Common myeloid progenitor, CD34-positive (primary cell): ENCODE measurements at regions not wholly inside any gene's neighbourhood (a gene's known extent, or its start where the extent isn't known, plus 50 kb on each side); places are given as distances from the start of the nearest gene placed in this dataset.

Experiments
- CTCF ChIA-PET: fragments of 350-600 bp; sonication (Branson Sonifier 250); formaldehyde crosslinking; loops from one replicate; lab custom pipeline; 2021; ENCODE audit warnings: antibody characterized with exemption; lab: Charles Lee
- POLR2A ChIA-PET: fragments of 350-600 bp; sonication (Branson Sonifier 250); formaldehyde crosslinking; loops from one replicate; lab custom pipeline; 2021; ENCODE audit warnings: antibody characterized with exemption; lab: Charles Lee
- DNase-seq, 3 donors: peaks; one replicate each; pipeline versions ENCODE4 v3.0.0 to v3.0.0-alpha.2; 2013
- H3K27ac ChIP-seq, 2 experiments: 1 replicate in 1 of 2; 2 replicates in 1 of 2; pipeline ENCODE4 v1.7.0; 2013; ENCODE audit warnings: inconsistent platforms in 2 of 2, low read length in 2 of 2, mild to moderate bottlenecking in 2 of 2, low read depth in 1 of 2, moderate library complexity in 1 of 2; ENCODE audit not compliant: severe bottlenecking in 2 of 2, insufficient read depth in 1 of 2, poor library complexity in 1 of 2
- H3K27me3 ChIP-seq, 5 experiments: replicated peaks in 2 of 5; 1 replicate in 3 of 5; 2 replicates in 2 of 5; pipeline versions ENCODE4 v1.6.1 to v1.7.0; 2013; ENCODE audit warnings: low read length in 4 of 5, mild to moderate bottlenecking in 2 of 5, moderate library complexity in 2 of 5, inconsistent platforms in 1 of 5; ENCODE audit not compliant: insufficient read depth in 5 of 5, control insufficient read depth in 4 of 5
- H3K36me3 ChIP-seq, 4 experiments: 1 replicate in 2 of 4; 2 replicates in 2 of 4; pipeline versions ENCODE4 v1.6.1 to v1.7.0; 2013; ENCODE audit warnings: low read length in 3 of 4, control low read depth in 1 of 4, mild to moderate bottlenecking in 1 of 4; ENCODE audit not compliant: control insufficient read depth in 4 of 4, insufficient read depth in 4 of 4
- H3K4me1 ChIP-seq, 4 experiments: 1 replicate in 3 of 4; 2 replicates in 1 of 4; pipeline versions ENCODE4 v1.6.1 to v1.7.1; 2013; ENCODE audit warnings: low read length in 3 of 4, mild to moderate bottlenecking in 3 of 4, control low read depth in 1 of 4, inconsistent platforms in 1 of 4, moderate library complexity in 1 of 4; ENCODE audit not compliant: control insufficient read depth in 4 of 4, insufficient read depth in 4 of 4; ENCODE audit errors: control extremely low read depth in 1 of 4
- H3K4me3 ChIP-seq, 7 experiments: 1 replicate in 4 of 7; 2 replicates in 3 of 7; pipeline versions ENCODE4 v1.5.1 to v1.7.0; 2013; ENCODE audit warnings: mild to moderate bottlenecking in 7 of 7, low read length in 6 of 7, moderate library complexity in 6 of 7, inconsistent platforms in 2 of 7, low read depth in 2 of 7, control low read depth in 1 of 7; ENCODE audit not compliant: insufficient read depth in 4 of 7, control insufficient read depth in 1 of 7; ENCODE audit errors: extremely low read depth in 1 of 7
- H3K9me3 ChIP-seq, 5 experiments: 1 replicate in 4 of 5; 2 replicates in 1 of 5; pipeline versions ENCODE4 v1.6.1 to v1.7.1; 2013; ENCODE audit warnings: low read length in 4 of 5, mild to moderate bottlenecking in 2 of 5, inconsistent platforms in 1 of 5, low read depth in 1 of 5, moderate library complexity in 1 of 5; ENCODE audit not compliant: control insufficient read depth in 4 of 5, insufficient read depth in 2 of 5; ENCODE audit errors: control extremely low read depth in 1 of 5
- WGBS: methylation state at CpG from one replicate; pipeline ENCODE4 v1.1.5; 2013; ENCODE audit not compliant: insufficient coverage; 5-methylcytosine and 5-hydroxymethylcytosine counted together

DNA sequence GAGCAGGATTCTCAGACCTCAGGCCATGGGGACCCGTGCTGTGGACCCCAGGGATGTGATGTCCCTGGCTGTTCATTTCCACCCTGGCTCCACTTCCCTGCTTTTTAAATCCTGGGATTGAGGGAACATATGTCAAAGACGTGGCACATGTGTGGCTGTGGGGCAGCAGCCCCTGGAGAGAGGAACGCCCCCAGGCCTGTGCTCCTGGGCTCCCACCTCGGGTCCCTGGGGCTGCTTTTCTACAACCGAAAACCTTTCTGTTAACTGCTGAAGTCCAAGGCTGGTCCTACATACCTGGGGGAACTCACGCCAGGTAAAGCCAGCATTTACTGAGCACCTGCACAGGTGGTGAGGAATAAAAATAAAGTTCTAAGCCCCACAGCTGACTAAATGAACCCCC is 102.3 kb upstream of the FRMD1 start:
- H3K4me1 ChIP-seq = no peaks in the 10 kb centered on the region
- H3K36me3 ChIP-seq = no peaks in the 10 kb centered on the region
- 89% methylated on average over 6 of the region's 6 CpGs for WGBS
- peaks cover 0 to 10% (median 0%) of the 10 kb centered on the region in 5 experiments for H3K27me3 ChIP-seq
- H3K27ac ChIP-seq = no peak overlapping the region
- H3K9me3 ChIP-seq = no peaks in the 10 kb centered on the region
- DNase-seq = no peak
- no peak overlapping the region for H3K4me3 ChIP-seq
- CTCF ChIA-PET = no interaction called here
- POLR2A ChIA-PET = no interaction called here

DNA sequence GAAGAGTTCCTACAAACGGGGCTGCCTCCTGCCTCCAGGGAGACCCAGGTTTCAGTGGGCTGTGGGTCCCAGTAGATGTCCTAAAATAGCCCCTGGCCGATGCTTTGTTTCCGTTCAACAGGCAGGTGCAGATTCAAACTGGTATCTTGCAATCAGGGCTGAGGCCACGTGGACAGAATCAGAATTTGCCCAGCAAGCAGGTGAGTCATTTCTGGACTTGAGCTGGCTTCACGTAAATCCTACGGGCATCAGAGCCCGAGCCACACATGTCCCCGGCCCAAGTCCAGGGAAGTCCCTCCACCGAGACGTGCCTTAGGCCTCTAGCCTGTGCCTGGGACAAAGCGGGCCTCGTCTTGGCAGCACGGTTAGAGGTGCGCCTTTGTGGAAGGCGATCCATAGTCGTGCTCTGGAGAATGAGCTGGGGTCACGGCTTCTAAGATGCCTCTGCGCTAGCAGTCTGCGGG is 101.6 kb upstream of the FRMD1 start:
- Histone ChIP-seq H3K27me3 (peaks cover 0 to 10% (median 0%) of the 10 kb centered on the region in 5 experiments), H3K4me3 (no peak overlapping the region), H3K4me1 (no peaks in the 10 kb centered on the region), H3K36me3 (no peaks in the 10 kb centered on the region), H3K27ac (no peak overlapping the region), H3K9me3 (no peaks in the 10 kb centered on the region)
- no peak for DNase-seq
- 94% methylated on average over 19 of the region's 19 CpGs for WGBS
- POLR2A ChIA-PET = no interaction called here
- CTCF ChIA-PET = no interaction called here

DNA sequence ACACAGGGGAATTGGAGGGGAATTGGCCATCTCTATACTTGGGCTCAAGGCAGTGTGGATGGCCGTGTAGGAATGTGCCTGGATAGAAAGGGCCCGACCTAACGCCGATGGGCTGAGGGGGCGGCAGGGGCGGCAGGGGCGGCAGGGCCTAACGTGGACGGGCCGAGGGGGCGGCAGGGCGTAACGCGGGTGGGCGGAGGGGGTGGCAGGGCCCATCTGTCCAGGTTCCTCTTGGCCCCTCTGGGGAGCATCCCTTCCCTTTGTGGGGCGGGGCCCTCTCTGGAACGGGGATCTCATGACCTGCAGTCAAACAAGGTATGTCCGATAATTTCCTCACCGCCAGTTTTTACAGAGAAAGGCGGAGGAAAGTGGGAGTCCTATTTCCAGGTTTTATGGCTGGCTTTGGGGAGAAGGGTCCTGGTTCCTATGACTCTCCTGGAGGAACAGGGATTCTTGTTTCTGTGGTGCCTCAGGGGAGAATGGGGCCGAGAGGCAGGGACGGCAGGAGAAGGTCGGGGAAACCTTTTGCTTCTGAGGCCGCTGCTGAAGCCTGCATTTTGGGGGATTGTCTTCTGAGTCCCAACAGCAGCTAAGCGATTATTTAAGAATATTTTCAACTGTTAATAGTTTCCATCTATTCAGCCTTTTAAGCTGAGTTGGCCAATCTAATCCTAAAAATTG is 100.8 kb upstream of the FRMD1 start:
- H3K4me1 ChIP-seq = no peaks in the 10 kb centered on the region
- DNase-seq = no peak
- 97% methylated on average over 19 of the region's 25 CpGs for WGBS
- no peaks in the 10 kb centered on the region for H3K9me3 ChIP-seq
- H3K4me3 ChIP-seq = no peak overlapping the region
- H3K27ac ChIP-seq = no peak overlapping the region
- H3K36me3 ChIP-seq = no peaks in the 10 kb centered on the region
- ChIA-PET POLR2A (no interaction called here), CTCF (no interaction called here)
- H3K27me3 ChIP-seq = peaks cover 0 to 14% (median 0%) of the 10 kb centered on the region in 5 experiments

DNA sequence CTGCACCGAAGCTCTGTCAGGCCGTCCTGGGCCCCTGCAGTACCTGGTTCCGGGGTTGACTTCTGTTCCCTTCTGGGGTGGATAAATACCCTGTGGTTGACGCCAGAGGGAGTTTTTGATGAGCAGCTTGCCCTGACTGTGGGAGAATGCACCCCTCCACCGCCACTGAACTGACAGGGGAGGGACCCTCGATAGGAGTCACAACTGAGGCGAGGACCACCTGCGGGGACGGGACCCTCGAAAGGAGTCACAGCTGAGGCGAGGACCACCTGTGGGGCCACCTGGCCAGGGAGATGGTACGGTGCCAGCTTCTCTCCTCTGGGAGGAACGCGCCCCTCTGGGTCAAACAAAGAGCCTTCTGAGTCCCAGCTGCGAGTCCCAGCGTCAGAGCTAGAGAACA is 100.1 kb upstream of the FRMD1 start:
- ChIA-PET POLR2A (no interaction called here), CTCF (no interaction called here)
- no peak for DNase-seq
- no peak overlapping the region for H3K4me3 ChIP-seq
- no peaks in the 10 kb centered on the region for H3K36me3 ChIP-seq
- H3K27me3 ChIP-seq = peaks cover 0 to 20% (median 2%) of the 10 kb centered on the region in 5 experiments
- 96% methylated on average over 13 of the region's 16 CpGs for WGBS
- H3K9me3 ChIP-seq = no peaks in the 10 kb centered on the region
- H3K4me1 ChIP-seq = no peaks in the 10 kb centered on the region
- H3K27ac ChIP-seq = no peak overlapping the region

DNA sequence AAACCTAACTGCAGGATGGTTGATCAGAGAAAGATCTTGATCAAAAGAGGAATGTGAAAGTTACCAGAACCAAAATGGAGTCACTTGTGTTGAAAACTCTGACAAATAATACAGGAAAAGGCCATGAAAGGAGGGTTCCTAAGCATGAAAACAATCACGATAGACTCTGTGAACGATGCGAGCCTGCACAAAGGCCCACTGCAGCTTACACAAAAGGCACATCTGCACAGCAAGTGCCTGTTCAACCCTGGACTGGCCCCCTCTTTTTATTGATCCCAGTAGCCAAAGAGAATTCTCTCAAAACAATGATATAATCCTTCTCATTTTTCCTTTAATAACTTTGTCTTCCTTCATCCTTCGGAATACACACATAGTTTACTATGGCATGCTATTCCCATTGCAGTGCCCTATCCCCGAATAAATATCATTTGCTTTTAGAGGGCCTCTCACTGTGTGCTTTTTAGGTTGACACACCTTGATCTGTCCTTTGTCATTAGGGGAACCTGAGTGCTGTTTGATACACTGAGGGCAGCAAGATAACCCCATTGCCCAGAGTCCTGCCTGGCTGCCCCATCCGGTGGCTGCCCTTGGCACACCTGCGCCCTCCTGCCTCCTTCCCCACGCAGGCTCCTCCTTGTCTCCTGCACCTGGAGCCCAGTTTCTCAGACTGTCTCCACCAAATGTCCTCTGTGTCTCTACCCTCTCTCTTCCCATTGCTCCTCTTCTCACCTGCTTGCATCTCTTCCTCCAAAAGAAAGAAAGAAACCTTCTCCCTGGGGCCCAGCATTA is 98.3 kb upstream of the FRMD1 start:
- 99% methylated on average over 8 of the region's 8 CpGs for WGBS
- H3K4me3 ChIP-seq = no peak overlapping the region
- no peaks in the 10 kb centered on the region for H3K9me3 ChIP-seq
- H3K4me1 ChIP-seq = no peaks in the 10 kb centered on the region
- no peaks in the 10 kb centered on the region for H3K36me3 ChIP-seq
- DNase-seq = no peak
- POLR2A ChIA-PET = no interaction called here
- H3K27me3 ChIP-seq = peaks cover 0 to 27% (median 2%) of the 10 kb centered on the region in 5 experiments
- H3K27ac ChIP-seq = no peak overlapping the region
- CTCF ChIA-PET = no interaction called here

DNA sequence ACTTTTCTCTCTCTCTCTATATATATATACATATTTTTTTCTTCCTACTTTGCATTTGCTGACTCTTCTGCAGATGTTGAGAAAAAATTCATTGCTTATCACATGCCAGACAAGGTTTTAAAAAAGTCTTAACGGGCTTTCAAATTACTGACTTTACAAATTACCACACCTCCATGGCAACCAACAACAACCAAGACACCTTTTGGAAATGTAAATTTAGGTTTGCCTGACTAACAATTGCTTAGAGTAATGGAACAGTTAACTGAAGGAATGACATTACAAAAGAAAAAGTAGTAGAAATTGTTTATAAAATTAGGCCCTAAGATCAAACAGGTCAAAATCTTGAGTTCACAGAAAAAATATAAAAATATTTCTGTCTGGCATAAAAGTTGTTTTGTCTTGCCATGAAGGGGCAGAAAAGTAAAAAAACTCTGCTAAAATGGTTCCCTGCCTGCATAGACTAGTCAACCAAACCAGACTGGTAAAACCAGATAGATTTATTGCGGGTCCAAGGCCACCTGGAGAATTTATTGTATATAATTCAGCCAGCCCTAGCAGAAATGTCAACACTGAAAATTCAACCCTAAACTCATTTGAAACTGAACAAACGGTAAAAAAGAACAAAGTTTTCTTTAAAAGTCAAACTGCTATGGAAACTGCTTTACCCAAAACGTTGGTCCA is 92.8 kb upstream of the FRMD1 start:
- no peak for DNase-seq
- ChIA-PET POLR2A (no interaction called here), CTCF (no interaction called here)
- H3K36me3 ChIP-seq = no peaks in the 10 kb centered on the region
- H3K27me3 ChIP-seq = peaks cover 0 to 35% (median 2%) of the 10 kb centered on the region in 5 experiments
- H3K4me3 ChIP-seq = no peak overlapping the region
- peaks cover 0 to 8% (median 5%) of the 10 kb centered on the region in 5 experiments for H3K9me3 ChIP-seq
- H3K27ac ChIP-seq = no peak overlapping the region
- WGBS = 30% methylated on average over 2 of the region's 4 CpGs
- H3K4me1 ChIP-seq = no peaks in the 10 kb centered on the region
